ENCODE measurements at regions not wholly inside any gene's neighbourhood (a gene's known extent, or its start where the extent isn't known, plus 50 kb on each side); places are given as distances from the start of the nearest gene placed in this dataset.

DNA sequence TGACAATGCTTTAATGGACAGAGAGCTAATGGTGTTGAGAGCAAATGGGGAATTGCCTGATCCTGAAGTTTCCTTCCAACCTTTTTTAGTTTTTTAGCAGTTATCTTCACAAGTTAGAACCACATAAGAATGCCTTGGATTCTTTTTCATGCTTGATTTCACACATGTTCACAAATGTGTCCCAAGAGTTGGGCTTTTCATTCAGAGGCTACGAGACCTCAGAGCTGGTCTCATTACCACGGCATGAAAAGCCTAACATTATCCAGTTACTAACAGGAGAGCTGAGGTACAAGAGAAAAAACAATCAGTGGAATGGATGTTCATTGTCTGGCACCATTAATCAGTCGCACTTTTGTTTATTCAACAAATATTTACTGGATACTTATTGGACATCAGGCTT is 340.6 kb downstream of the ZNF326 start:
- BruUV-seq (replicated peaks): no TSS peak

DNA sequence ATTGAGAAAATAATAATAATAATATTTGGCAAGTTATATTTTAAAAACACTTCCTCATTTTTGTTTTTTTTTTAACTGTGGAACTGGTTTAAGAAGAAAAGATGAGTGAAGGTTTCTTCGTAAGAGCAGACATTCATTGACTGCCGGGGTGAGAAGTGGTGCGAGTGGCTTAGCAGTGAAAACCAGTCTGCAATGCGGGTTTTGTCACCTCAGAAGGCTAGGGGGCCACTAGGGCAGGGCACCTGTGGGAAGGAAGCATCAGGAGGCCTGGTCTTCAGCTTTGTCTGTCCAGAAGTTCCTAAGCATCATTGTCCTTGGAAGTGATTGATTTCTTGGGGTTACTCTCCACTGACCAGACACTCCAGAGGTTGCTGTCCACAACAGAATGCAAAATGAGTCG is 339.2 kb downstream of the ZNF326 start:
- BruUV-seq (replicated peaks): no TSS peak
- H3K36me3 Mint-ChIP-seq (ENCODE audit: insufficient read depth, unreplicated experiment): no peaks in the 10 kb centered on the region
- H3K4me3 Mint-ChIP-seq (ENCODE audit: unreplicated experiment): no peak overlapping the region
- TF ChIP-seq, protein P1, sequence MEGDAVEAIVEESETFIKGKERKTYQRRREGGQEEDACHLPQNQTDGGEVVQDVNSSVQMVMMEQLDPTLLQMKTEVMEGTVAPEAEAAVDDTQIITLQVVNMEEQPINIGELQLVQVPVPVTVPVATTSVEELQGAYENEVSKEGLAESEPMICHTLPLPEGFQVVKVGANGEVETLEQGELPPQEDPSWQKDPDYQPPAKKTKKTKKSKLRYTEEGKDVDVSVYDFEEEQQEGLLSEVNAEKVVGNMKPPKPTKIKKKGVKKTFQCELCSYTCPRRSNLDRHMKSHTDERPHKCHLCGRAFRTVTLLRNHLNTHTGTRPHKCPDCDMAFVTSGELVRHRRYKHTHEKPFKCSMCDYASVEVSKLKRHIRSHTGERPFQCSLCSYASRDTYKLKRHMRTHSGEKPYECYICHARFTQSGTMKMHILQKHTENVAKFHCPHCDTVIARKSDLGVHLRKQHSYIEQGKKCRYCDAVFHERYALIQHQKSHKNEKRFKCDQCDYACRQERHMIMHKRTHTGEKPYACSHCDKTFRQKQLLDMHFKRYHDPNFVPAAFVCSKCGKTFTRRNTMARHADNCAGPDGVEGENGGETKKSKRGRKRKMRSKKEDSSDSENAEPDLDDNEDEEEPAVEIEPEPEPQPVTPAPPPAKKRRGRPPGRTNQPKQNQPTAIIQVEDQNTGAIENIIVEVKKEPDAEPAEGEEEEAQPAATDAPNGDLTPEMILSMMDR (IDR thresholded peaks at IDR 0.05; ENCODE audit: unreplicated experiment): no peak
- CTCF ChIA-PET: no interaction called here
- H3K27me3 Mint-ChIP-seq (ENCODE audit: insufficient read depth, unreplicated experiment): no peaks in the 10 kb centered on the region
- H3K27ac Mint-ChIP-seq (ENCODE audit: low read depth, unreplicated experiment): no peak overlapping the region
- no peak for DNase-seq (ENCODE audit: unreplicated experiment)
- intact Hi-C loops (cut with micrococcal nuclease): no loop called here
- no peaks in the 10 kb centered on the region for H3K4me1 Mint-ChIP-seq (ENCODE audit: insufficient read depth, unreplicated experiment)
- H3K9me3 Mint-ChIP-seq (ENCODE audit: unreplicated experiment): no peaks in the 10 kb centered on the region
- POLR2A ChIA-PET: no interaction called here

More for the DNA sequence above, 340.6 kb downstream of the ZNF326 start:
- H3K27me3 Mint-ChIP-seq (ENCODE audit: insufficient read depth, unreplicated experiment): no peaks in the 10 kb centered on the region
- no peak for DNase-seq (ENCODE audit: unreplicated experiment)
- TF ChIP-seq, protein P1 (IDR thresholded peaks at IDR 0.05; ENCODE audit: unreplicated experiment): no peak
- no peak overlapping the region for H3K4me3 Mint-ChIP-seq (ENCODE audit: unreplicated experiment)
- POLR2A ChIA-PET: no interaction called here
- intact Hi-C loops (cut with micrococcal nuclease): no loop called here
- no peaks in the 10 kb centered on the region for H3K9me3 Mint-ChIP-seq (ENCODE audit: unreplicated experiment)
- H3K4me1 Mint-ChIP-seq (ENCODE audit: insufficient read depth, unreplicated experiment): no peaks in the 10 kb centered on the region
- H3K36me3 Mint-ChIP-seq (ENCODE audit: insufficient read depth, unreplicated experiment): no peaks in the 10 kb centered on the region
- CTCF ChIA-PET: no interaction called here
- no peak overlapping the region for H3K27ac Mint-ChIP-seq (ENCODE audit: low read depth, unreplicated experiment)

DNA sequence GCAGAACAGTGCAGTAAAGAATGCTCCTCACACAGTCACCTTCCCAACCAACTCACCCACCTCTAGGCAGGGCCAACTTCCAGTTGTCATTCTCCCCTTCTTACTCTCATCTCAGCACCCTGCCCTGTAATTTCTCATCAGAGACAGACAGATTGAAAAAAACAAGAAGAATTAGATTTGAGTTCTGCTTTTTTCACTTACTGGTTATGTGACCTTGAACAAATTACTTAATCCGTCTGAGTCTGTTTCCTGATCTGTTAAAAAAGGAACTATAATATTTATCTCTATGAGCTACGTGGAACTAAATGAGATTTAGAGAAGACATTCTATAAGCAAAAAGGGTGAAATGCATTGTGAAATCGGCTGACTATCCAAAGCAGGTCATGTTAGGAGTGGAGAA is 330.3 kb downstream of the ZNF326 start:
- H3K9me3 Mint-ChIP-seq (ENCODE audit: unreplicated experiment): no peaks in the 10 kb centered on the region
- TF ChIP-seq, protein P1 (IDR thresholded peaks at IDR 0.05; ENCODE audit: unreplicated experiment): no peak
- H3K27me3 Mint-ChIP-seq (ENCODE audit: insufficient read depth, unreplicated experiment): peaks cover 12% of the 10 kb centered on the region
- no peaks in the 10 kb centered on the region for H3K36me3 Mint-ChIP-seq (ENCODE audit: insufficient read depth, unreplicated experiment)
- H3K4me3 Mint-ChIP-seq (ENCODE audit: unreplicated experiment): no peak overlapping the region
- POLR2A ChIA-PET: no interaction called here
- no peak overlapping the region for H3K27ac Mint-ChIP-seq (ENCODE audit: low read depth, unreplicated experiment)
- CTCF ChIA-PET: interaction anchor here (0.6 to 1.1 kb wide), 2 partner anchors 61 to 704 kb away, joined by 3 read pairs; no protein-coding TSS in a partner anchor
- DNase-seq (ENCODE audit: unreplicated experiment): no peak
- intact Hi-C loops (cut with micrococcal nuclease): no loop called here
- BruUV-seq (replicated peaks): no TSS peak
- no peaks in the 10 kb centered on the region for H3K4me1 Mint-ChIP-seq (ENCODE audit: insufficient read depth, unreplicated experiment)

DNA sequence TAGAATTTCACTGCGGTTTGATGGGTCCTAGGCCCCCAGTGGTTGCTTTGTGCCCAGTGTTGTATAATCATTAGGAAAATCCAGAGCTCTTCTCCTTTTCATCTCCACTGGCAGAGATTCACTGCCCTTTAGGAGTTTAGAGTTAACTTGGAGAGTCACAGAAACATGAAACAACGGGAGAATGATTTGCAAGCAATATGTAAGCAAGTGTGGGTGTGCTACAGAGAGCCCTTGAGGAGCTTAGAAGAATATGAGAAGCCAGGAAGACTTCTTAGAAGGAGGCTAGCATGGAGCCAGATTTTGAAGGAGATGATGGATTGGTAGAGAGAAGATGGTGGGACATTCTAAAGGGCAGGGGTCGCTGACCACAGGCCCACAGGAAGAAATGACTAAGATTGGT is 327.3 kb downstream of the ZNF326 start:
- no peak for DNase-seq (ENCODE audit: unreplicated experiment)
- POLR2A ChIA-PET: no interaction called here
- CTCF ChIA-PET: no interaction called here
- Mint-ChIP-seq H3K9me3 (ENCODE audit: unreplicated experiment) (no peaks in the 10 kb centered on the region), H3K36me3 (ENCODE audit: insufficient read depth, unreplicated experiment) (no peaks in the 10 kb centered on the region), H3K4me3 (ENCODE audit: unreplicated experiment) (no peak overlapping the region), H3K27me3 (ENCODE audit: insufficient read depth, unreplicated experiment) (peaks cover 12% of the 10 kb centered on the region), H3K27ac (ENCODE audit: low read depth, unreplicated experiment) (no peak overlapping the region), H3K4me1 (ENCODE audit: insufficient read depth, unreplicated experiment) (peaks cover 7% of the 10 kb centered on the region)
- TF ChIP-seq, protein P1 (IDR thresholded peaks at IDR 0.05; ENCODE audit: unreplicated experiment): no peak
- intact Hi-C loops (cut with micrococcal nuclease): no loop called here
- BruUV-seq (replicated peaks): no TSS peak

Data from MCF 10A (cell line).